ENCODE measurements at regions not wholly inside any gene's neighbourhood (a gene's known extent, or its start where the extent isn't known, plus 50 kb on each side); places are given as distances from the start of the nearest gene placed in this dataset.
A peak's percentile ranks its signal among the peaks of the same experiment; 100 is the strongest.
"Not testable (repeated sequence)": the region's sequence is repeated elsewhere in the genome, so short reads cannot be mapped to it uniquely, and the experiment has no call there.

DNA sequence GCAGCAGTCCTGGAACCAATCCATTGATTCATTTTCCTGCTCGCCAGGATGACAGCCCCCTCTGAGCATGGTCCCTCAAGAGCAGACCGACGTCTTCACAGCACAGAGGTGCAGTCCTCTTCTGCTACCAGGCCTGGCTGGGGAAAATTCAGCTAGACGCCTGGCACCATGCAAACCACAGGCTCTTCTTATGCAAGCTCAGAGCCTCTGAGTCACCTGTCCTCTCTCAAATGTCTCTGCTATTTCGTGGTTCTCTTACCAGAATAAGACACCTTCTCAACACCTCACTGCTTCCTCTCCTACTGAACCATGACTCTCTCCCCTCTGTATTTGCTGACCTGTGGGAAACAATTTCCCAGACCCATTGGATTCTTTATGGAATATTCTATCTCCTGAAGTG lies 79.8 kb upstream of the CYRIA start:
- peak; percentile 40 for DNase-seq

GRCh38 chr2:16744521-16744920 lies 78.9 kb upstream of the CYRIA start:
- DNase-seq: no peak

DNA sequence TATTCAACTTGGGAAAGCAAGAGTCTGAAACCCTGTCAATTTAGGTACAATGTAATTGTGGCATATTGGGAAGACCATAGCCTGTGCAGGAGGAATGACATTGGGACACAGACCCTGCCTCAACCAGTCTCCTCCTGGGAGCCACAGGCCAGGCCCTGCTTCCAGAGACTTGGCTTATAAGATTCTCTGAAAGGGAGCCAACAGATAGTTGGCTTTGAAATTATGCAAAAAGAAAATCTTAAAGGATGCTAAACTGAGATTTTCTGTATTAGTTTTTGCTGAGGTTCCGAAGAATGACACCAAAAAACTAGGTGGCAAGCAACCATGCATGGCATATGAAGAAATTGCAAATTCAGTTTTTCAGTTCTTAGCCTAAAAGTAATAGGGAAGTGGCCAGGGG lies 76.4 kb upstream of the CYRIA start:
- no peak for DNase-seq

- no peak for DNase-seq
These were observed 75.9 kb upstream of the CYRIA start for GRCh38 chr2:16741498-16741897.

DNA sequence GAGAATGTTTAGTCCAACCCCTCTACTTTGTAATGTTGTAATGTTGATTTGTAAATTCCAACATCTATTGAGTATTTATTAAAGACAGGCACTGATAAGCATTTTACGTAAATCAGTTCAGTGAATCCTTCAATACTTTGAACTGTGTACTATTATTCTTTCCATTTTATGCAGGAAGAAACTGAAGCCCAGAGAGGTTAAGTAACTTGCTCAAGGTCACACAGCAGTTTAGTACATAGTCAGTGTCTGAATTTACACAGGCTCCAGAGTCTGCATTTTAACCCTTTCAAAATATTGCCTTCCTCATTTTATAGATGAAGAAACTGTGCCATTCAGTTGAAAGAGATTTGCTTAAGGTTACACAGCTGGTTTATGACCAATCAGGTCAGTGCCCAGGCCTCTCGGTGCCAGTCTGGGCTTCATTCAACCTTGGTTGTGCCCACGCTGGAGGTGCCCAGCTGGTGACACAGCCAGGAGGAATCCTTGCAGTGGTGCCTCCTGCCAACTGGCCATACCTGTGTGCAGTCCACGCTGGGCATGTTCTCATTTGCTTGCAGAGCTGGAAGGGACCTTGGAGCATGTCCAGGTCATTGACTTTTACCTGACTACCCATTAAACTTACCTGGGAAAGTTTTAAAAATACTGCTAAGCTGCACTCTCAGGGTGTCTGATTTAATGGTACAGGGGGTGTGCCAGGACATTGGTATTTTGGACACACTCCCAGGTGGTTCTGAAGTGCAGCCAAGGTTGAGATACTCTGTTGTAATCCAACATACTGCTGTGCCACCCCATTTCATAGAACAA lies 74.3 kb upstream of the CYRIA start:
- no peak for DNase-seq

DNA sequence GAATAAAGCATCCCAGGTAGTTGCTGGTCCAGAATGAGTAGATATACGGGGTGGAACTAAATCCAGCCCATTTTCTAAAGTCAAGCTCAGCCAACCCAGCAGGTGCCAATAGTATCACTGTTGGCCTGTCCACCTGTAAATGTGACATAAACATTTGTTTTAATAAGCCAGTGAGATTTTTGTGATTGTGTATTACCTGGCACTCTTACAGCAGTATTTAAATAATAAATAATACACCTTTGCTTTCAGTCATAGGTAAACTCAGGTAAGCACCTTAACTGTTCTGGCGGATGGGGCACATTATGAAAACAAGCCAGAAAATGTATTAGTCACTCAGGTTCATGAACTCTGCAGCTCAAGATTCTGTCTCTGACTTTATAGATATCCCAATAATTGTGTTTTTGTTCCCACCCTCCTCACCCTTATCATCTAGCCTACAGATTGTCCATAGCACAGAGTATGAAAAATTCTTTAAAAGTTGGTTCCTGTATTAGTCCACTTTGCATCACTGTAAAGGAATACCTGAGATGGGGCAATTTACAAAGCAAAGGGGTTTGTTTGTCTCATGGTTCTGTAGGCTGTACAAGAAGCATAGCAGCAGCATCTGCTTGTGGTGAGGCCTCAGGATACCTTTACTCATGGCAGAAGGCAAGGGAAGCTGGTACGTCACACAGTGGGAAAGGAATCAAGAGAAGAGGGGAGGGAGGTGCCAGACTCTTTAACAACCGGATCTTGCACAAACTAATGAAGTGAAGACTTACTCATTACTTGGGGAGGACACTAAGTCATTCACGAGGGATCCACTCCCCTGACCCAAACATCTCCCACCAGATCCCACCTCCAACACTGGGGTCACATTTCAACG lies 73.0 kb upstream of the CYRIA start:
- no peak for DNase-seq

DNA sequence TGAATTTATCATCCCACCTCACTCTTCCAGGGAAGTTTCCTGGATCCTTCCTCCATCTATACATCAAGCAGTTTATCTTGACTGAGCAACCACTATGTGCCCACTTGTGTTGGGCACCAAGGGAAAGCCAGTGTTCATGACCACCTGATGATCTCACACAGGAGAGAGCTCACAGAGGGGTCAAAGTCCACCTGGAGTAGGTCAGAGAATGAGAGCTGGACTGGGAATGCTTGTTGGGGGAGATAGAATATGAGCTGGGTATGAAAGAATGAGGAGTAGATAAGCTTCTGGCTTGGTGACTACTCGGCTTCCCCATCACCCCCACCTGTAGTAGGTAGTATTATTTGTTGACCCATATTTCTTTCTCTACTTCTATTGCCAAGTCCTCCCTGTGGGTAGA lies 72.2 kb upstream of the CYRIA start:
- no peak for DNase-seq

GRCh38 chr2:16736633-16737032 lies 71.0 kb upstream of the CYRIA start:
- no peak for DNase-seq

DNA sequence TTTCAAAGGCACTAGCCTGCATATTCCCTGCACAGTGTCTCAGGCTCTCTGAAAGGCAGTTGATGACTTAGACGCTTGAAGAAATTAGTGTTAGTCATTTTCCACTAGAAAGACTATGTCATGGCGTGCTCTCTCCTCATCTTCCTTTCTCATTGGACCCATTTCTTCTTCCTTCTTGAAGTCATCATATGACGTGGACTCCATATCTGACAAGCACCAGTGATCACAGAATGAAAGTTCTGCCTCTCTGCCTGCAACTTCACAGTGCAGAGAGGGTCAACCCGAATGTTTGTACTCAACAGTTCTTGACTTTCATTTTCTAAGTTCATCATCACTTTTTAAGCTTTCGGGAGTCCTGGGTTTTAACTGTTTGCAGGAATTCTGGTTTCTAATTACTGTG lies 63.7 kb upstream of the CYRIA start:
- no peak for DNase-seq

GRCh38 chr2:16728351-16729136 lies 62.9 kb upstream of the CYRIA start:
- DNase-seq: no peak

- DNase-seq: not testable (repeated sequence)
These were observed 62.2 kb upstream of the CYRIA start for GRCh38 chr2:16727849-16728248.

GRCh38 chr2:16727256-16727655 lies 61.6 kb upstream of the CYRIA start:
- no peak for DNase-seq

GRCh38 chr2:16726577-16726976 lies 60.9 kb upstream of the CYRIA start:
- DNase-seq: no peak

GRCh38 chr2:16726147-16726546 lies 60.5 kb upstream of the CYRIA start:
- DNase-seq: no peak

GRCh38 chr2:16725549-16725948 lies 59.9 kb upstream of the CYRIA start:
- no peak for DNase-seq

- DNase-seq: no peak
These were observed 57.0 kb upstream of the CYRIA start for GRCh38 chr2:16722677-16723076.

GRCh38 chr2:16722126-16722525 lies 56.5 kb upstream of the CYRIA start:
- no peak for DNase-seq

GRCh38 chr2:16721529-16721928 lies 55.9 kb upstream of the CYRIA start:
- not testable (repeated sequence) for DNase-seq

GRCh38 chr2:16720737-16721136 lies 55.1 kb upstream of the CYRIA start:
- not testable (repeated sequence) for DNase-seq

DNA sequence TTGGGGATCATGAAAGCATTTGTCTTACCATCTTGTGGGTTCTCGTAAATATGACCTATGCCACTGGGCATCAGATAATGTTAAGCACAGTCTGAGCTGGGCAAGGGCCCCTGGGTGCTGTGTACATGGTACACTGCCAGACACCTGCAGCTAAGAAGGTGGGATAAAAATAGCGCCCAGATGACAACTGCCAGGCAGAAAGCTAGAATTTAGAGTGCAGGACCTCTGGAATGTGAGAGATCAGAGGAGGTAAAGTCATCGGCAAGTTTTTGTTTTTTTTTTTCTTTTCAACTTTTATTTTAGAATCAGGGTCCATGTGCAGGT lies 53.8 kb upstream of the CYRIA start:
- no peak for DNase-seq

DNA sequence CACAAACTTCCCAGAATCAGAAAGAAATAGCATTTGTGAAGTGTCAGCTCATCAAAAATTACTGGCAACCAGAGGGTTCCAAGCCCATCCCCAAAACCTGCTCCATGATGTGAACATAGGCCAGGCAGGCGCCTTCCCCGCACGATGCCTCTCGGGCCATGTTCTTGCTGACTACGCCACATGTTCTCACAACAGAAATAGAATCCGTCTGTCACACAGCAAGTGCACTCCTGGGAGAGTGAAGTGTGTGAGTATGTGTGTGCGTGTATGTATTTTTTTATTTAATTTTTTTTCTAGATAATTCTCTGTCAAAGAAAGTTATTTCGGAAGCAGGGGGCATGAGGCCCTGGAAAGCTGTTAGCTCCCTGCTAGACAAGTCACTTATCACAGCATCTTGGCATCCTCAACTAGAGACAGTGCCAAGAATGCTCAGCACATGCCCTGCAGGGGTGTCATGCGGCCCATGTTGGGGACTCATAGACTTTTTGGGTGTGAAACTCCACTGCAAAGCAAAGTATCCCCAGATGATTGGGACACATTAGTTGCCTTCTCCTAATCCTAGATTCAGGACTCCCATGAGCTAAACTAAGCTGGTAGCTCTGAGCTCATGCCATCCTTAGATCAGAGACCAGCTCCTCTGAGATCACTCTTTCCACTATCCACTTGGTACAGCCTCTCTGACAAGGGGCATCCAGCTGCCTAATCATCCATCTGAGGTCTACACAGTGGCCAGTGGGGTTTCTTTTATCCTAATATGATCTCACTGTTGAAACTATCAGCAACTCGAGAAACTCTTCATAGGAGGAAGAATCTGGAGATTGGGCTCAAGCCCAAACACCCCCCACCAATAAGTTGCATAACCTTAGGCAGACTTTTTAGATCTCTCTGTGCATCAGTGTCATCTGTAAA lies 53.2 kb upstream of the CYRIA start:
- no peak for DNase-seq

GRCh38 chr2:16717477-16717876 lies 51.8 kb upstream of the CYRIA start:
- no peak for DNase-seq

Data from stimulated activated CD8-positive, alpha-beta memory T cell treated with anti-CD3 and anti-CD28 coated beads, Interleukin-4, amount 100 ng/mL, for 48 hours (primary cell).